GM19043 (cell line): ENCODE measurements at regions not wholly inside any gene's neighbourhood (a gene's known extent, or its start where the extent isn't known, plus 50 kb on each side); places are given as distances from the start of the nearest gene placed in this dataset.

Source experiments
- ATAC-seq: cut with Tn5 transposase; IDR thresholded peaks from one replicate; pipeline ENCODE4 v1.9.1; 2021; ENCODE audit warnings: low read depth; ENCODE audit not compliant: unreplicated experiment

DNA sequence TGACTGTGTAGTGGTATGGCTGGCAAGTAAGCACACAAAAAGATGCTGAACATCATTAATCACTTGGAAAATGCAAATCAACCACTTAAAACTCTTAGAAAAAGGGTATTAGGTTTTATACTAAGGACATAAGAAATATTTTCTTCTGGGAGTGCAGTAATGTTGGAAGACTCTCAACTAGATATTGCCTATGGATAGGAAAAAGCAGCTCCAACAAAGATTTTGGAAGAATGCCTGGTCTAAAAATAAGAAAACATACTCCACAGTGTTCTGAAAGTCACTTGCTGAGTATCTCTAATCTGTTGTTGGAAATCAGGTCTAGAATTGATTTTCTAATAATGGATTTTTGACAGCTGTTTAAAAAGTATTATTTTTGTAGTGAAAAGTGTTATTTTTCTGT, 50.8 kb upstream of the PHYHIPL start:
- ATAC-seq = no peak

GRCh38 chr10:59126261-59126660, 50.2 kb upstream of the PHYHIPL start:
- no peak for ATAC-seq
